Breast epithelium (tissue), 3 donors: ENCODE measurements at regions not wholly inside any gene's neighbourhood (a gene's known extent, or its start where the extent isn't known, plus 50 kb on each side); places are given as distances from the start of the nearest gene placed in this dataset.

Experiments
- CTCF ChIP-seq, 3 donors: fragments of 450-650 bp; IDR thresholded peaks; one replicate each; pipeline ENCODE4 v1.5.1; 2016 to 2017; ENCODE audit warnings: antibody characterized with exemption in 3 of 3, mild to moderate bottlenecking in 3 of 3, moderate library complexity in 3 of 3
- POLR2A ChIP-seq: fragments of 450-650 bp; IDR thresholded peaks from one replicate; pipeline ENCODE4 v1.6.1; 2016; ENCODE audit warnings: antibody characterized with exemption, mild to moderate bottlenecking, moderate library complexity

GRCh38 chr2:239735131-239735828 is 289.9 kb downstream of the NDUFA10 start:
- TF ChIP-seq POLR2A, result no peak
- no peak for TF ChIP-seq CTCF (IDR thresholded peaks at IDR 0.05)
